ENCODE measurements at regions not wholly inside any gene's neighbourhood (a gene's known extent, or its start where the extent isn't known, plus 50 kb on each side); places are given as distances from the start of the nearest gene placed in this dataset.
"Not testable (repeated sequence)": the region's sequence is repeated elsewhere in the genome, so short reads cannot be mapped to it uniquely, and the experiment has no call there.

DNA sequence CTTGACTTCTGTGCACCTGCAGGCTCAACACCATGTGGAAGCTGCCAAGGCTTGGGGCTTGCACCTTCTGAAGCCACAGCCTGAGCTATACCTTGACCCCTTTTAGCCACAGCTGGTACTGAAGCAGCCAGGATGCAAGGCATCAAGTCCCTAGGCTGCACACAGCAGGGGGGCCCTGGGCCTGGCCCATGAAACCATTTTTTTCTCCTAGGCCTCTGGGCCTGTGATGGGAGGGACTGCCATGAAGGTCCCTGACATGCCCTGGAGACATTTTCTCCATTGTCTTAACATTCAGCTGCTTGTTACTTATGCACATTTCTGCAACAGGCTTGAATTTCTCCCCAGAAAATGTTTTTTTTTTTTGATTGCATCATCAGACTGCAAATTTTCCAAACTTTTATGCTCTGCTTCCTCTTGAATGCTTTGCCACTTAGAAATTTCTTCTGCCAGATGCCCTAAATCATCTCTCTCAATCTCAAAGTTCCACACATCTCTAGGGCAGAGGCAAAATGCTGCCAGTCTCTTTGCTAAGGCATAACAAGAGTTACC lies 260.2 kb downstream of the SPRY1 start:
- H2AFZ ChIP-seq (ENCODE audit: low read depth); H3K79me2 ChIP-seq (ENCODE audit: insufficient read depth); H3K9ac ChIP-seq; H3K9me2 ChIP-seq; H3K27ac ChIP-seq (ENCODE audit: low read depth in 2 of 2, low read length in 1 of 2); H3K4me2 ChIP-seq; CTCF ChIA-PET; POLR2A ChIA-PET; H3K27me3 ChIP-seq (ENCODE audit: insufficient read depth); H3K4me1 ChIP-seq (ENCODE audit: control insufficient read depth in 1 of 2, insufficient read depth in 2 of 2, low read depth in 1 of 2, low read length in 1 of 2); H3K9me3 ChIP-seq; DNase-seq; H3K36me3 ChIP-seq (replicated peaks in 1 of 2; ENCODE audit: control insufficient read depth in 1 of 2, insufficient read depth in 2 of 2, low read length in 1 of 2); H4K20me1 ChIP-seq (ENCODE audit: insufficient read depth); H3F3A ChIP-seq (replicated peaks; ENCODE audit: insufficient read depth); H3K4me3 ChIP-seq (ENCODE audit: low read depth in 2 of 2, low read length in 1 of 2): not testable (repeated sequence)

GRCh38 chr4:123657606-123658005 lies 261.0 kb downstream of the SPRY1 start:
- H3K4me2 ChIP-seq; H3K9ac ChIP-seq; H3K27me3 ChIP-seq (ENCODE audit: insufficient read depth); DNase-seq; H3K4me1 ChIP-seq (ENCODE audit: control insufficient read depth in 1 of 2, insufficient read depth in 2 of 2, low read depth in 1 of 2, low read length in 1 of 2); H3K4me3 ChIP-seq (ENCODE audit: low read depth in 2 of 2, low read length in 1 of 2); H4K20me1 ChIP-seq (ENCODE audit: insufficient read depth); H3K27ac ChIP-seq (ENCODE audit: low read depth in 2 of 2, low read length in 1 of 2); H3K79me2 ChIP-seq (ENCODE audit: insufficient read depth); H3K36me3 ChIP-seq (replicated peaks in 1 of 2; ENCODE audit: control insufficient read depth in 1 of 2, insufficient read depth in 2 of 2, low read length in 1 of 2); H3K9me2 ChIP-seq; H3F3A ChIP-seq (replicated peaks; ENCODE audit: insufficient read depth); H3K9me3 ChIP-seq; H2AFZ ChIP-seq (ENCODE audit: low read depth); POLR2A ChIA-PET: not testable (repeated sequence)
- CTCF ChIA-PET = interaction anchor here (0.6 to 0.9 kb wide), 2 partner anchors 9 to 555 kb away, joined by 3 read pairs; no protein-coding TSS in a partner anchor
- WGBS (ENCODE audit: low lambda C conversion rate) = 95% methylated on average over 2 of the region's 2 CpGs

DNA sequence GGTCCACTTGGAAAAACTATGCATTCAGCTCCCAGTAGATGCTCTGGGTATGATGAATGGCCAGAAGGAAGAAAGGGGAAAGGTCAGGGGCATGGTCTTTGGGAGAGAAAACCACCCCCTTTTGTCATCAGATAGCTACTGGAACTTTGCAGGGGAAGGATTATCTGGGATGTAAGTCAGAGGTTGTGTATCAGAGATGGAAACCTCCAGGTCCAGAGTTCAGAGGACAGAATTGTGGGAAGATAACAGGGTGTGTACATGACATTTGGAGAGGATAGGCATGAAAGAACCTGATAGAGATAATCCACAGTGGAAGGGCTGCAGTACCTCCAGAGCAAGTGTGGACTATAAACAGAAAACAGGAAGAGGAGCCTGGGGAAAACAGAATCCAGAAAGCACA lies 262.7 kb downstream of the SPRY1 start:
- no peaks in the 10 kb centered on the region for H3K36me3 ChIP-seq (replicated peaks in 1 of 2; ENCODE audit: control insufficient read depth in 1 of 2, insufficient read depth in 2 of 2, low read length in 1 of 2)
- H3K79me2 ChIP-seq (ENCODE audit: insufficient read depth) = no peaks in the 10 kb centered on the region
- no peaks in the 10 kb centered on the region for H3K4me1 ChIP-seq (ENCODE audit: control insufficient read depth in 1 of 2, insufficient read depth in 2 of 2, low read depth in 1 of 2, low read length in 1 of 2)
- POLR2A ChIA-PET = no interaction called here
- no peaks in the 10 kb centered on the region for H3K9me2 ChIP-seq
- H3K9me3 ChIP-seq = no peaks in the 10 kb centered on the region
- H4K20me1 ChIP-seq (ENCODE audit: insufficient read depth) = no peaks in the 10 kb centered on the region
- no peak overlapping the region for H2AFZ ChIP-seq (ENCODE audit: low read depth)
- peaks cover 3% of the 10 kb centered on the region for H3F3A ChIP-seq (replicated peaks; ENCODE audit: insufficient read depth)
- no peak for DNase-seq
- H3K27ac ChIP-seq (ENCODE audit: low read depth in 2 of 2, low read length in 1 of 2) = no peak overlapping the region
- no peaks in the 10 kb centered on the region for H3K27me3 ChIP-seq (ENCODE audit: insufficient read depth)
- no peak overlapping the region for H3K4me3 ChIP-seq (ENCODE audit: low read depth in 2 of 2, low read length in 1 of 2)
- no peak overlapping the region for H3K4me2 ChIP-seq
- CTCF ChIA-PET = no interaction called here
- H3K9ac ChIP-seq = no peak overlapping the region
- TF ChIP-seq JUND (IDR thresholded peaks at IDR 0.05) (no peak), SIN3A (IDR thresholded peaks at IDR 0.05; ENCODE audit: borderline replicate concordance, low read depth, low read length) (no peak), TAF1 (IDR thresholded peaks at IDR 0.05; ENCODE audit: borderline replicate concordance, low read depth, low read length) (no peak), CHD2 (IDR thresholded peaks at IDR 0.05; ENCODE audit: low read length, partially characterized antibody) (no peak), TEAD4 (IDR thresholded peaks at IDR 0.05; ENCODE audit: borderline replicate concordance, insufficient read depth) (no peak), MEF2A (IDR thresholded peaks at IDR 0.05; ENCODE audit: borderline replicate concordance, low read depth) (no peak), REST (IDR thresholded peaks at IDR 0.05; ENCODE audit: low read depth, low read length) (no peak), MXI1 (IDR thresholded peaks at IDR 0.05; ENCODE audit: low read depth, low read length) (no peak), POLR2AphosphoS5 (IDR thresholded peaks at IDR 0.05; ENCODE audit: low read depth, low read length) (no peak), IRF3 (IDR thresholded peaks at IDR 0.05; ENCODE audit: low read depth, low read length) (no peak), EP300 (IDR thresholded peaks at IDR 0.05; ENCODE audit: borderline replicate concordance in 1 of 2, low read depth in 1 of 2, low read length in 1 of 2) (no peak), EZH2phosphoT487 (IDR thresholded peaks at IDR 0.05; ENCODE audit: borderline replicate concordance, low read depth) (no peak)
- TF ChIP-seq, protein P1, sequence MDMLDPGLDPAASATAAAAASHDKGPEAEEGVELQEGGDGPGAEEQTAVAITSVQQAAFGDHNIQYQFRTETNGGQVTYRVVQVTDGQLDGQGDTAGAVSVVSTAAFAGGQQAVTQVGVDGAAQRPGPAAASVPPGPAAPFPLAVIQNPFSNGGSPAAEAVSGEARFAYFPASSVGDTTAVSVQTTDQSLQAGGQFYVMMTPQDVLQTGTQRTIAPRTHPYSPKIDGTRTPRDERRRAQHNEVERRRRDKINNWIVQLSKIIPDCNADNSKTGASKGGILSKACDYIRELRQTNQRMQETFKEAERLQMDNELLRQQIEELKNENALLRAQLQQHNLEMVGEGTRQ (IDR thresholded peaks at IDR 0.05; ENCODE audit: borderline replicate concordance, low read depth, low read length) = no peak
- TF ChIP-seq, protein P2, sequence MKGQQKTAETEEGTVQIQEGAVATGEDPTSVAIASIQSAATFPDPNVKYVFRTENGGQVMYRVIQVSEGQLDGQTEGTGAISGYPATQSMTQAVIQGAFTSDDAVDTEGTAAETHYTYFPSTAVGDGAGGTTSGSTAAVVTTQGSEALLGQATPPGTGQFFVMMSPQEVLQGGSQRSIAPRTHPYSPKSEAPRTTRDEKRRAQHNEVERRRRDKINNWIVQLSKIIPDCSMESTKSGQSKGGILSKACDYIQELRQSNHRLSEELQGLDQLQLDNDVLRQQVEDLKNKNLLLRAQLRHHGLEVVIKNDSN (IDR thresholded peaks at IDR 0.05; ENCODE audit: borderline replicate concordance, low read depth) = no peak
- TF ChIP-seq, protein P3, sequence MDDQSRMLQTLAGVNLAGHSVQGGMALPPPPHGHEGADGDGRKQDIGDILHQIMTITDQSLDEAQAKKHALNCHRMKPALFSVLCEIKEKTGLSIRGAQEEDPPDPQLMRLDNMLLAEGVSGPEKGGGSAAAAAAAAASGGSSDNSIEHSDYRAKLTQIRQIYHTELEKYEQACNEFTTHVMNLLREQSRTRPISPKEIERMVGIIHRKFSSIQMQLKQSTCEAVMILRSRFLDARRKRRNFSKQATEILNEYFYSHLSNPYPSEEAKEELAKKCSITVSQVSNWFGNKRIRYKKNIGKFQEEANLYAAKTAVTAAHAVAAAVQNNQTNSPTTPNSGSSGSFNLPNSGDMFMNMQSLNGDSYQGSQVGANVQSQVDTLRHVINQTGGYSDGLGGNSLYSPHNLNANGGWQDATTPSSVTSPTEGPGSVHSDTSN (IDR thresholded peaks at IDR 0.05) = no peak

Measured in SK-N-SH (cell line).